Caco-2 (cell line): ENCODE measurements at regions not wholly inside any gene's neighbourhood (a gene's known extent, or its start where the extent isn't known, plus 50 kb on each side); places are given as distances from the start of the nearest gene placed in this dataset.

Source experiments
- BruUV-seq: library from RNA; stranded (reverse); fragments of 400-500 nt; replicated peaks from 2 replicates; lab custom pipeline; 2021; lab: Mats Ljungman, UMichigan
- CTCF ChIA-PET: fragments of 300-600 bp; sonication (Branson Sonifier 250); formaldehyde crosslinking; loops from one replicate; lab custom pipeline; 2022; ENCODE audit warnings: antibody characterized with exemption; lab: Charles Lee
- POLR2A ChIA-PET: fragments of 300-600 bp; sonication (Branson Sonifier 250); formaldehyde crosslinking; loops from one replicate; lab custom pipeline; 2022; ENCODE audit warnings: antibody characterized with exemption; lab: Charles Lee
- DNase-seq, 2 experiments: peaks; one replicate each; pipeline versions ENCODE4 v3.0.0 to v3.0.0-alpha.2; 2020 to 2022
- H3K27me3 ChIP-seq: replicated peaks from 2 replicates; pipeline ENCODE4 v1.6.0; 2011; ENCODE audit warnings: low read length; ENCODE audit not compliant: control insufficient read depth, insufficient read depth
- H3K36me3 ChIP-seq: 2 replicates; pipeline ENCODE4 v1.5.1; 2011; ENCODE audit warnings: low read length; ENCODE audit not compliant: control insufficient read depth, insufficient read depth
- H3K4me1 ChIP-seq: fragments of 250-450 bp; sonication (Bioruptor Pico); 2 replicates; pipeline ENCODE4 v1.5.1; 2020; ENCODE audit warnings: mild to moderate bottlenecking
- H3K4me3 ChIP-seq: 2 replicates; pipeline ENCODE4 v1.5.1; 2011; ENCODE audit warnings: low read depth, mild to moderate bottlenecking, control low read depth, low read length
- H3K9me3 ChIP-seq: fragments of 250-450 bp; sonication (Bioruptor Pico); 2 replicates; pipeline ENCODE4 v1.5.1; 2020; ENCODE audit warnings: mild to moderate bottlenecking, moderate library complexity
- H3K27ac Mint-ChIP-seq: one replicate; pipeline ENCODE4 v1.8.0; 2022; ENCODE audit warnings: mixed read lengths; ENCODE audit not compliant: unreplicated experiment
- H3K27me3 Mint-ChIP-seq: one replicate; pipeline ENCODE4 v1.8.0; 2022; ENCODE audit warnings: mixed read lengths; ENCODE audit not compliant: insufficient read depth, unreplicated experiment
- H3K36me3 Mint-ChIP-seq: one replicate; pipeline ENCODE4 v1.8.0; 2022; ENCODE audit warnings: mild to moderate bottlenecking, mixed read lengths; ENCODE audit not compliant: insufficient read depth, unreplicated experiment
- H3K4me1 Mint-ChIP-seq: one replicate; pipeline ENCODE4 v1.8.0; 2022; ENCODE audit warnings: low read depth, mixed read lengths; ENCODE audit not compliant: unreplicated experiment
- H3K4me3 Mint-ChIP-seq: one replicate; pipeline ENCODE4 v1.8.0; 2022; ENCODE audit warnings: mild to moderate bottlenecking, moderate library complexity, mixed read lengths; ENCODE audit not compliant: unreplicated experiment
- H3K9me3 Mint-ChIP-seq: one replicate; pipeline ENCODE4 v1.8.0; 2022; ENCODE audit warnings: mixed read lengths; ENCODE audit not compliant: unreplicated experiment
- CTCF ChIP-seq, 2 experiments: fragments of 200-600 bp in 1 of 2; IDR thresholded peaks; 1 replicate in 1 of 2; 2 replicates in 1 of 2; pipeline versions ENCODE4 v1.5.1 to v1.8.0; 2011 to 2022; ENCODE audit warnings: antibody characterized with exemption in 1 of 2, control low read depth in 1 of 2, inconsistent platforms in 1 of 2, low read depth in 1 of 2, low read length in 1 of 2, mild to moderate bottlenecking in 1 of 2, moderate library complexity in 1 of 2; ENCODE audit not compliant: insufficient read depth in 1 of 2, severe bottlenecking in 1 of 2, unreplicated experiment in 1 of 2
- intact Hi-C: fragments of 100-400 bp; cut with micrococcal nuclease; formaldehyde crosslinking; loops from one replicate; pipeline ENCODE4 v1.10.0; 2022; ENCODE audit not compliant: unreplicated experiment

DNA sequence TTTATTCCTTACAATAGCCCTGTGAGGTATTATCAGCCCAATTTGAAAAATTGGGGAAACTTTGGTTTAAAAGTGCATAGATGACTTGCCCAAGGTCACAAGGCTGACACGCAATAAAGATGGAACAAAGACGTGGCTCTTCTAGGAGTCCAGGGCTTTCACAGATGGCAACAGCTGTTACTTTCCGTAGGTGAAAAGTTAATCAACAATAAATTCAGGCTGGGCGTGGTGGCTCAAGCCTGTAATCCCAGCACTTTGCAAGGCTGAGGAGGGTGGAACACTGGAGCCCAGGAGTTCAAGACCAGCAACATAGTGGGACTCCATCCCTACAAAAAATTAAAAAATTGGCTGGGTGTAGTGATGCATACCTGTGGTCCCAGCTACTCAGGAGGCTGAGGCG is 87.8 kb upstream of the ATF3 start:
- Histone ChIP-seq H3K4me3 (no peak overlapping the region), H3K4me1 (no peaks in the 10 kb centered on the region), H3K36me3 (no peaks in the 10 kb centered on the region), H3K27me3 (no peaks in the 10 kb centered on the region), H3K9me3 (no peaks in the 10 kb centered on the region)
- BruUV-seq = no TSS peak
- TF ChIP-seq CTCF (IDR thresholded peaks at IDR 0.05; ENCODE audit: insufficient read depth in 1 of 2, low read depth in 1 of 2, low read length in 1 of 2, severe bottlenecking in 1 of 2, unreplicated experiment in 1 of 2) = no peak
- ChIA-PET CTCF (no interaction called here), POLR2A (no interaction called here)
- Mint-ChIP-seq H3K27ac (no peak overlapping the region), H3K36me3 (no peaks in the 10 kb centered on the region), H3K27me3 (peaks cover 6% of the 10 kb centered on the region), H3K4me3 (no peak overlapping the region), H3K4me1 (peaks cover 4% of the 10 kb centered on the region), H3K9me3 (no peaks in the 10 kb centered on the region)
- no peak for DNase-seq
- intact Hi-C loops = no loop called here

- intact Hi-C loops = no loop called here
- no peaks in the 10 kb centered on the region for H3K27me3 ChIP-seq
- Mint-ChIP-seq H3K4me1 (no peaks in the 10 kb centered on the region), H3K36me3 (no peaks in the 10 kb centered on the region), H3K9me3 (no peaks in the 10 kb centered on the region), H3K27me3 (peaks cover 10% of the 10 kb centered on the region), H3K4me3 (no peak overlapping the region), H3K27ac (no peak overlapping the region)
- CTCF ChIA-PET = no interaction called here
- H3K36me3 ChIP-seq = no peaks in the 10 kb centered on the region
- no TSS peak for BruUV-seq
- H3K4me1 ChIP-seq = no peaks in the 10 kb centered on the region
- no peak overlapping the region for H3K4me3 ChIP-seq
- no peaks in the 10 kb centered on the region; the same call in 1 of the 2 replicates for H3K9me3 ChIP-seq
- POLR2A ChIA-PET = no interaction called here
- no peak for DNase-seq
- TF ChIP-seq CTCF (IDR thresholded peaks at IDR 0.05; ENCODE audit: insufficient read depth in 1 of 2, low read depth in 1 of 2, low read length in 1 of 2, severe bottlenecking in 1 of 2, unreplicated experiment in 1 of 2) = no peak
Measured at GRCh38 chr1:212525479-212526110, 83.0 kb upstream of the ATF3 start.

GRCh38 chr1:212526111-212526491 is 82.5 kb upstream of the ATF3 start:
- no peaks in the 10 kb centered on the region for H3K36me3 ChIP-seq
- H3K27ac Mint-ChIP-seq = no peak overlapping the region
- no peaks in the 10 kb centered on the region for H3K27me3 ChIP-seq
- H3K9me3 ChIP-seq = no peaks in the 10 kb centered on the region; the same call in 1 of the 2 replicates
- no peak overlapping the region for H3K4me3 Mint-ChIP-seq
- H3K27me3 Mint-ChIP-seq = peaks cover 9% of the 10 kb centered on the region
- H3K4me3 ChIP-seq = no peak overlapping the region
- DNase-seq = no peak
- H3K4me1 ChIP-seq = no peaks in the 10 kb centered on the region
- ChIA-PET CTCF (no interaction called here), POLR2A (no interaction called here)
- TF ChIP-seq CTCF (IDR thresholded peaks at IDR 0.05; ENCODE audit: insufficient read depth in 1 of 2, low read depth in 1 of 2, low read length in 1 of 2, severe bottlenecking in 1 of 2, unreplicated experiment in 1 of 2) = no peak
- no peaks in the 10 kb centered on the region for H3K4me1 Mint-ChIP-seq
- no TSS peak for BruUV-seq
- H3K9me3 Mint-ChIP-seq = no peaks in the 10 kb centered on the region
- intact Hi-C loops = no loop called here
- H3K36me3 Mint-ChIP-seq = no peaks in the 10 kb centered on the region
